Retinal pigment epithelial cell (primary cell): ENCODE measurements at regions not wholly inside any gene's neighbourhood (a gene's known extent, or its start where the extent isn't known, plus 50 kb on each side); places are given as distances from the start of the nearest gene placed in this dataset.

Experiments used
- DNase-seq: peaks from one replicate; pipeline ENCODE4 v3.0.0-alpha.2; 2010; ENCODE audit warnings: low read depth
- H3K4me3 ChIP-seq: 2 replicates; pipeline ENCODE4 v1.5.1; 2011; ENCODE audit warnings: mild to moderate bottlenecking, low read length, control low read depth, moderate library complexity
- TF ChIP-seq, protein P1 (sequence below): conservative IDR thresholded peaks from 2 replicates; pipeline ENCODE4 v1.5.1; 2011; ENCODE audit warnings: low read depth, low read length, control low read depth, inconsistent platforms

- no peak for DNase-seq
- TF ChIP-seq, protein P1, sequence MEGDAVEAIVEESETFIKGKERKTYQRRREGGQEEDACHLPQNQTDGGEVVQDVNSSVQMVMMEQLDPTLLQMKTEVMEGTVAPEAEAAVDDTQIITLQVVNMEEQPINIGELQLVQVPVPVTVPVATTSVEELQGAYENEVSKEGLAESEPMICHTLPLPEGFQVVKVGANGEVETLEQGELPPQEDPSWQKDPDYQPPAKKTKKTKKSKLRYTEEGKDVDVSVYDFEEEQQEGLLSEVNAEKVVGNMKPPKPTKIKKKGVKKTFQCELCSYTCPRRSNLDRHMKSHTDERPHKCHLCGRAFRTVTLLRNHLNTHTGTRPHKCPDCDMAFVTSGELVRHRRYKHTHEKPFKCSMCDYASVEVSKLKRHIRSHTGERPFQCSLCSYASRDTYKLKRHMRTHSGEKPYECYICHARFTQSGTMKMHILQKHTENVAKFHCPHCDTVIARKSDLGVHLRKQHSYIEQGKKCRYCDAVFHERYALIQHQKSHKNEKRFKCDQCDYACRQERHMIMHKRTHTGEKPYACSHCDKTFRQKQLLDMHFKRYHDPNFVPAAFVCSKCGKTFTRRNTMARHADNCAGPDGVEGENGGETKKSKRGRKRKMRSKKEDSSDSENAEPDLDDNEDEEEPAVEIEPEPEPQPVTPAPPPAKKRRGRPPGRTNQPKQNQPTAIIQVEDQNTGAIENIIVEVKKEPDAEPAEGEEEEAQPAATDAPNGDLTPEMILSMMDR: no peak
- H3K4me3 ChIP-seq: no peak overlapping the region
These were observed 104.1 kb upstream of the OTOS start for GRCh38 chr2:240244543-240244942.

- TF ChIP-seq, protein P1: no peak
- DNase-seq: no peak
- no peak overlapping the region for H3K4me3 ChIP-seq
These were observed 104.7 kb upstream of the OTOS start for GRCh38 chr2:240245184-240245583.

- TF ChIP-seq, protein P1: no peak
- no peak for DNase-seq
- H3K4me3 ChIP-seq: no peak overlapping the region
These were observed 105.2 kb upstream of the OTOS start for GRCh38 chr2:240245706-240246105.

DNA sequence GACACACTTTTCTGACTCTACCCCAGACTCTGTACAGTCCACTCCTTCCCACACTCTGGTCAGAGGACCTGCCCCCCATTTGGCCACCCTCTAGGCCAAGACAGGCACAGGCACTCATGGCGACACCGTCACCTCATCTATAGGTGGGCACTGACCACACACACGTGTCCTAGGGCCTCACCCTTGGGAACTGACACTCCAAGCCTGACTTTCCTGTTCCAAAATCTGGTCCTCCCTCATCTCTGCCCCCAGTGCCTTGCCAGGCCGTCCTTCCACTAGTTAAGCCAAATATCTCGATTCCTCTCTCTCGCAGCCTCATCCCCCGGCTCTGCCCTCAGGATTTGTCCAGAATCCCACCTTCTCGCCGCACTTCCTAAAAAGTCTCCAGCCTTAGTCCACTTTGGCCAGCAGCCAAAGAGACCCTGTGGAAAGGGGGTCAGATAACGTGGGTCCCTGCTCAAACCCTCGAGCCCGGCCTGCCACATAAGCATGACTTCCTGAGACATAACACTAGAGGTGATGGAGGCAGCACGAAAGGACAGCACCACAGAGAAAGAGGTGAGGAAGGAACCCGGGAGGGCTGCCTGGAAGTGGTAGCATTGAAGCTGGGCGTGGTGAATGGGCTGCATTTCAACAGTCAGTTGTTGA, 105.8 kb upstream of the OTOS start:
- DNase-seq: no peak
- no peak overlapping the region for H3K4me3 ChIP-seq
- TF ChIP-seq, protein P1: no peak

DNA sequence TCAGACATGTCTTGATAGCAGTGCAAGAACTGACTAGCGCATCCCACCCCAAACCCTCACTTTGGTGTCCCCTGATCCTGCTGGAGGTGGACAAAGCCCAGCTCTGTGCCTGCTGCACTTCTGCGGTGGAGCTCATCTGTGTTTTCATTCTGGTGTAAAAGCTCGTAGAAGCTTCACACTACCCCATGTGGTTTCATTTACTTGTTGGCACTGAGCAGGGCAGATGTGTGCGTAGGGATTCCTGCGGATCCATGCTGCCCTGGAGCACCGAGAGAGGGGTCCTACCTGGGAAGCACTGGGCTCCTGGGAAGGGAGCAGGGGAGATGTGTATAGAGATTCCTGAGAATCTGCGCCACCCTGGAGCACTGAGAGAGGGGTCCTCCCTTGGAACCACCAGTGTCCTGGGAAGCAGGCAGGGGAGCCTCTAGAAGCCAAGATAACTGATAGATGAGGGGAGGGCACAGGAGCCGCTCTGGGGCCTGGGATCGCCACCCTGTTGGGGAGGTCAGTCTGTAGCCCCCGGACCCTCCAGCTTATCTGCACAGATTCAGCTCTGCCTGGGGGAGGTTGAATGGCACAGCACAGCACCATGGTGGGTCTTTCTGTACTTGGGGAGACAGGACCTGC, 106.9 kb upstream of the OTOS start:
- no peak for DNase-seq
- TF ChIP-seq, protein P1: no peak
- H3K4me3 ChIP-seq: no peak overlapping the region

DNA sequence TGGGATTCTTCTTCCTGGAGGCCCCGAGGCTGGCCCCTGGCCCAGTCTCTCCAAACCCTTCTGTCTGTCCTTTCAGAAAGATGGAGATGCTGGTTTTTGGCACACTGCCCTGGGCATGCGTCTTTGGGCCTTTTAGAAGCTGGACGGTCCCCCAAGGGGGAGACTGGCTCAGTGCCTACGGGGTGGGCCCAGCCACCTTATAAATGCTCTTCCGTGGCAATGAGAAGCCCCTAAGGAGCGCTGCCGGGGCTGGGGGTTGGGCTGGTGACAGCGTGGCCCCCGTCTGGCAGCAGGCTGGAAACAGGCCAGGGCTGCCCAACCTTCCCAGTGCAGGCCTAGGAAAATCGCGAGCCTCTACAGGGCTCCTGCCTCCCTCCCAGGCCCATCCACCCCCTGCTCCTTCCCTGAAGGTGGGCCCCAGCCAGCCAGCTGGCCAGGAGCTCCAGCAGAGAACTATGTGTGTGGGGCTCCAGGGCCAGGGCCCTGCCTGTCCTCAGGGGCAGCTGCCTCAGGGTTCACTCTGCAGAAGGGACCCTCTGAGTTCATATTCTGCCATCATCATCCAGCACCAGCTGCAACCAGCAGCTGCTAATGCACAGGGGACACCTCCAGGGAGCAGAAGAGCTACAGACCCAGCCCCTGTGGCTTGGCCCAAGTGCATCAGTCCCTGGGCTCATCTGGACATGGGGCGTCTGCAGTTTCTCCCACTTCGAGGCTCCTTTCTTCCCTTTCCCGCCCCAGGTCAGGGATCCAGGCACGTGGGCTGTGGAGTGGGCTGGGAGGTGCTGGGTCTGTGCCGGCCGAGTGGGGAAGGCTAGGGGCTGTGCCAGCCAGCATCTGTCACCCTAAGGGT, 107.6 kb upstream of the OTOS start:
- H3K4me3 ChIP-seq: no peak overlapping the region
- TF ChIP-seq, protein P1: no peak
- DNase-seq: no peak
